SKM-1 (cell line): ENCODE measurements at regions not wholly inside any gene's neighbourhood (a gene's known extent, or its start where the extent isn't known, plus 50 kb on each side); places are given as distances from the start of the nearest gene placed in this dataset.

Source experiments
- DNase-seq: peaks from one replicate; lab custom pipeline; 2025; ENCODE audit not compliant: unreplicated experiment; lab: John Stamatoyannopoulos, UW

GRCh38 chr10:52915391-52915790 is 142.8 kb upstream of the MBL2 start:
- no peak for DNase-seq

GRCh38 chr10:52911163-52911562 is 138.6 kb upstream of the MBL2 start:
- no peak for DNase-seq

- DNase-seq = no peak
Measured at GRCh38 chr10:52908478-52908877, 135.9 kb upstream of the MBL2 start.

GRCh38 chr10:52906046-52906445 is 133.5 kb upstream of the MBL2 start:
- no peak for DNase-seq

GRCh38 chr10:52903397-52903938 is 130.9 kb upstream of the MBL2 start:
- no peak for DNase-seq

- no peak for DNase-seq
Measured at GRCh38 chr10:52900593-52900992, 128.0 kb upstream of the MBL2 start.

- no peak for DNase-seq
Measured at GRCh38 chr10:52897162-52897561, 124.6 kb upstream of the MBL2 start.

GRCh38 chr10:52895059-52895458 is 122.5 kb upstream of the MBL2 start:
- no peak for DNase-seq

- DNase-seq = no peak
Measured at GRCh38 chr10:52890281-52890680, 117.7 kb upstream of the MBL2 start.

GRCh38 chr10:52889611-52890010 is 117.0 kb upstream of the MBL2 start:
- DNase-seq = no peak

- peak; percentile 24 for DNase-seq
Measured at GRCh38 chr10:52883996-52884871, 111.7 kb upstream of the MBL2 start.

- no peak for DNase-seq
Measured at GRCh38 chr10:52879091-52879807, 106.7 kb upstream of the MBL2 start.

GRCh38 chr10:52877451-52877850 is 104.9 kb upstream of the MBL2 start:
- DNase-seq = no peak

GRCh38 chr10:52875336-52875735 is 102.8 kb upstream of the MBL2 start:
- no peak for DNase-seq

- DNase-seq = no peak
Measured at GRCh38 chr10:52874581-52874980, 102.0 kb upstream of the MBL2 start.

- no peak for DNase-seq
Measured at GRCh38 chr10:52871191-52871843, 98.7 kb upstream of the MBL2 start.

GRCh38 chr10:52870562-52870961 is 98.0 kb upstream of the MBL2 start:
- no peak for DNase-seq

- no peak for DNase-seq
Measured at GRCh38 chr10:52869864-52870263, 97.3 kb upstream of the MBL2 start.

- no peak for DNase-seq
Measured at GRCh38 chr10:52865213-52865612, 92.6 kb upstream of the MBL2 start.

- no peak for DNase-seq
Measured at GRCh38 chr10:52864201-52865106, 91.9 kb upstream of the MBL2 start.

GRCh38 chr10:52858722-52859121 is 86.1 kb upstream of the MBL2 start:
- no peak for DNase-seq
